HG03432 (cell line): ENCODE measurements at regions not wholly inside any gene's neighbourhood (a gene's known extent, or its start where the extent isn't known, plus 50 kb on each side); places are given as distances from the start of the nearest gene placed in this dataset.

Experiments used
- ATAC-seq: cut with Tn5 transposase; IDR thresholded peaks from one replicate; pipeline ENCODE4 v1.9.1; 2021; ENCODE audit warnings: mild to moderate bottlenecking, moderate library complexity; ENCODE audit not compliant: unreplicated experiment

- ATAC-seq = no peak
These were observed 69.2 kb downstream of the INHBA start for GRCh38 chr7:41633690-41634089.

DNA sequence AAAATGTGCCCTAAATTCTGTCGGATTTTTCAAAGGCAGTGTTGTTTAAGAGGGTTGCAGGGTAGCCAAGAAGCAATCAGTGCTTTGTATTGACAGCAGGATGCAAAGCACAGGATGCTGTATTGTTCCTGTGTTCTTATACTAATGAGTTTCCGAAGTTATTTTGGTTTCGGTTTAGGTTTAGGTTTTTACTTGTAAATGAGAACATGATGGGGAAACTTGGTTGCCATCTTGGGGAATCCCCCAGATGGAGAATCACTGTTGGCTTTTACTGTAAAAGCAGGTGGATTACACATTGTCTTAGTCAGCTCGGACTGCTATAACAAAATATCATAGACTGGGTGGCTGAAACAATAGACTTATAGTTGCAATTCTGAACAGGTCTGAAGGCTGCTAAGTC lies 72.1 kb downstream of the INHBA start:
- peak; percentile 91 for ATAC-seq

- no peak for ATAC-seq
These were observed 73.2 kb downstream of the INHBA start for GRCh38 chr7:41629711-41630111.

DNA sequence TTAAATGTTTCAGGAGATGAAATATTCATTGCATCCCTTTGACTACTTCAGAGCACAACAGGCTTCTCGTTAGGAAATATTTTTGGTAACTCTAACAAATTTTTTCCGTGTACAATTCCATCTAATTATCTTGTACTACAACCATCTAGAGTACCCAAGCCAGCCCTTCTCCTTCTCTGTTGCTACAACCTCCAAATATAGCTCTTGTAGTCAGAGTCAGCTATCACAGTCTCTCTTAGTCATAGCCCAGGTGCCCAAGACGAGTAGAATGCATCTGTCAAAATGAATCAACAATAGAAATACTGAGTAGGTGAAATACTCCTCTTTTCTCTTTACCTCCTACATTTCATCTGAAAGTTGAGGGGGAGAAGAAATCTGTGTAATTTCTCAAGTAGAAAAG lies 74.0 kb downstream of the INHBA start:
- no peak for ATAC-seq

- no peak for ATAC-seq
These were observed 75.1 kb downstream of the INHBA start for GRCh38 chr7:41627645-41628298.

- no peak for ATAC-seq
These were observed 78.1 kb downstream of the INHBA start for GRCh38 chr7:41624818-41625217.

DNA sequence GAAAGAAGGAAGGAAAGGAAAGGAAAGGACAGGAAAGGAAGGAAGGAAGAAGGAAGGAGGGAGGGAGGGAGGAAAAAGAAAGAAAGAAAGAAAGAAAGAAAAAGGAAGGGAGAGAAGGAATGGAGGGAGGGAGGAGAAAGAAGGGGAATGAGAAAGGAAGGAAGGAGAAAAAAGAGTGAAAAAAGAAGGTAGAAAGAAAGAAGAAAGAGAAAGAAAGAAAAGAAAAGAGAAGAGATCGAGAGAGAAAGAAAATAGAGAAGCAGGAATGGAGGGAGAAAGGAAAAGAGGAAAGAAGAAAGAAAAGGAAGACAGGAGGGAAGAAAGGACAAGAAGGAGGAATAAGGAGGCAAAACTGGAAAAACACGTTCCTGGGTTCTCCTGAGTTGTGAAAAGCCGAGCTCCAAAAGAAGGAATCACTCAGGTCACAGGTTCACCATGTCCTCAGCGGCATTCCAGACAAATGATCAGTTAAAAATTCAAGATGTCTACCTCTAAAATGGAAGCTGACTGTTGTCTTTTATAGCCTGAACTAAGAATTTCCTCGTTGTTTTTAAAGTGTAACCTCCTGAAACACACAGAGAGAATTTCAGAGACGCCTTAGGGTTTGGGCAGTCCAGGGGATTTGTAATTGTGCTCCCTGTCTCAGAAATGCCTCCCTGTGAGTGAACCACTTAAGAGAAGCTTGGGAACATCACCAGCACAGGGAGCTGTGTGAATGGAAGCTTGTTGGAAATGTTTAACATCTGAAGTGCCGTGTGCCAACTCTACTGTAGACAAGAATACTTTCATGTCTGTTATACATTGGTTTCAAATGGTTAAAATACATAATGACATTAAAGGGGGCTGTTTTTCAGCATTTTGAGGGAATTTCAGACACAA lies 80.7 kb downstream of the INHBA start:
- ATAC-seq = no peak

DNA sequence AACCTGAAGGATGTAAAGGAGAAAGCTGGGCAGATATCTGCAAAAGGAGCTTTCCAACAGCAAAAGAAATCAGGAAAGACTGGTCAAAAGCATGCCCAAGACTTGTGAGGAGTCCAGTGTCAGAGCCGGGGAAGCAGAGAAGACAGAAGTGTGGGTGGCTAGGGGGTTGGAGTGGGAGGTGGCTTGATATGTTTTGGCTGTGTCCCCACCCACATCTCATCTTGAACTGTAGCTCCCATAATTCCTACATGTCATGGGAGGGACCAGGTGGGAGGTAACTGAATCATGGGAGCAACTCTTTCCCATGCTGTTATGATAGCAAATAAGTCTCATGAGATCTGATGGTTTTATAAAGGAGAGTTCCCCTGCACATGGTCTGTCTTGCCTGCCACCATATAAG lies 84.9 kb downstream of the INHBA start:
- no peak for ATAC-seq

DNA sequence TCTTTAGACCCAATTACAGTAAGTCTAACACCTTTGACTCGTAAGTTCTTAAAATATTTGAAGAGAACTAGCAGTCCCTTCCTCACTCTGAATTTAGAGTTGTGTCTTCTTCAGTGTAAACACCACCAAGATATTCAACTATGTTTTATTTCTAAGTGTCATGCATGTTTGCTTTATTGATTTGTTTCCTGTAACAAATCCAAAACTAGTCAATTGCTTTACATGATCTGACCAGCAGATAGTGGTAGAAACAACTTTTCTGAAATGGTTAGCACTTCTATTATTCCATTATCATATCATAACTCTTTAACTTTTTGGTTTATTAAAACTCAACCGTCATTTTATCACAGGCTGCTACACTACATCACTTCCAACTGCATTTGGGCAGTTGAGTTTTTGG lies 90.1 kb downstream of the INHBA start:
- ATAC-seq = no peak

DNA sequence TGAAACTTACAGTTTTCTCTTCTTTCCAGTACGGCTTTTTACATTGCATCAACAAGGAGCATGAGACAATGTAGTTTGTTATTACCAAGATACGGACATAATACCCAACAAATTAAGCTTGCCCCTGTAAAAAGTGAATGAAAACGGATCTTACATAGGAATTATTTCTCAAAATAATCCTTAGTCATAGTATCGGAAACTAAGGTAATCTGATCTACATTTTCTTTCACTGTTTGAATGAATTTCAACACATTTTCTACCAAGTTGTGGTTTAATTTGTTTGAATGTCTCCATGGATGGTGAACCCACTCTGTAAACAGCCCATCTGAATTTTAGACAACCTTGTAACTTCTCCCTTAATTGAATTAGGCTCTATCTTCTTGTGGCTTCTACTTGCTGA lies 90.5 kb downstream of the INHBA start:
- no peak for ATAC-seq

DNA sequence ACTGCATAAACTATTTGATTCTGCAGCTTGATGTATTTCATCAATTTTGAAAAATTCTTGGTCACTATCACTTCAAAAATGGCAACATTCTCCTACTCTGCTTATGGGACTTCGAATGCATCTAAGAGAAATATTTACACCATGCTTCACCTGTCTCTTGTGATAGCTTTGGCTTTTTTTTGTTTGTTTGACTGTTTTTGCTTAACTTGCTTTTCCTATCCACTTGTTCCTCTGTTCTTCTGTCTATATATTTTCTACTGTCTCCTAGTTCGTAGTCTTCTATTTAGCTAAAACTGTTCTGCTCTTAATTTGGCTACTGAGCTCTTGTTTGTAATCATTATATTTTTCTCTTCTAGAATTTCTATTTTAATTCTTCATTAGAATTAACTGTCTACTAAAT lies 94.4 kb downstream of the INHBA start:
- no peak for ATAC-seq

DNA sequence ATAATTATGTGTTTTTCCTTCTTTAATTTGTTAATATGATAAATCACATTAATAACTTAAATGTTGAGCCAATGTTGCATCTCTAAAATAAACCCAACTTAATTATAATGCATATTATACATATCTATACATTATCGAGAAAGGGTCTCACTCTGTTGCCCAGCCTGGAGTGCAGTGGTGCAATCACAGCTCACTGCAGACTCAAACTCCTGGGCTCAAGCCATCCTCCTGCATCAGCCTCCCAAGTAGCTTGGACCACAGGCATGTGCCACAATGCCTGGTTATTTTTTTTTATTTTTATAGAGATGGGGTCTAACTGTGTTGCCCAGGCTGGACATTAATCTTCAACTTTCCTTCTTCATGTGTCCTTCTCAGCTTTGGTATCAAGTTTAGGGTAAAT lies 98.9 kb downstream of the INHBA start:
- no peak for ATAC-seq

- ATAC-seq = no peak
These were observed 103.1 kb downstream of the INHBA start for GRCh38 chr7:41599760-41600159.

GRCh38 chr7:41592794-41593193 lies 110.1 kb downstream of the INHBA start:
- no peak for ATAC-seq

GRCh38 chr7:41592236-41592635 lies 110.7 kb downstream of the INHBA start:
- no peak for ATAC-seq

- no peak for ATAC-seq
These were observed 111.9 kb downstream of the INHBA start for GRCh38 chr7:41590986-41591385.

DNA sequence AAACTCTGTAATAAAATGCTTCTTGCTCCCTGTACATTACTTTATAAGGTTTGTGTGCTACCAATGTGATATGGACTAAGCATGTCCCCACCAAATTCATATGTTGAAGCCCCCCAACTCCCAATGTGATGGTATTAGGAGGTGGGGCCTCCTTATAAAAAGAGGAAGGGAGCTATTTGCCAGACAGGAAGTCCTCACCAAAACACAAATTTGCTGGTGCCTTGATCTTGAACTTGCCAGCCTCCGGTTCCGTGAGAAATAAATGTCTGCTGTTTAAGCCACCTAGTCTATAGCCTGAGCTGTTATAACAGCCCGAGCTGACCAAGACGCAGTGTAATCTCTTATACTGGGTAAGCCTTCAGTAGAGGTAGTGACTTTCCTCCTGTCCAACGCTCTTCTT lies 114.5 kb downstream of the INHBA start:
- no peak for ATAC-seq

GRCh38 chr7:41586931-41587640 lies 115.8 kb downstream of the INHBA start:
- ATAC-seq = no peak

DNA sequence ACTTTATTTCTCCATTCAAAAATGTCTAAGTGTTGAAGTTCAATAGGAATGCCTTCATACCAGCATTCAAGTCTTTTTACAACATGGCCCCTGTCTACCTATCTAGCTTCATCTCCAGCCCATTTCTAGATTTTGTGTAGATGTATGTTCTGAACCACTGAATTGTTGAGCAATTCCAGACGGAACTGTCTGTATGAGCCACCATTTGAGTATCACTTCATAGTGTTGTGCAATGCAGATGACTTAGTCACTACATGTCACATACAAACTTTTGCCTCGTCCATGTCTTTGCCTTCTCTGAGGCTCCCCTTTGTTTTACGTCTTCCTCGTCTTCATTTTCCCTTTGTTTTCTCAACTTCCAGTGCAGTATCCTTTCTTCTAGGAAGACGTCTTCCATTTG lies 118.1 kb downstream of the INHBA start:
- ATAC-seq = no peak

GRCh38 chr7:41582116-41582515 lies 120.8 kb downstream of the INHBA start:
- ATAC-seq = no peak

DNA sequence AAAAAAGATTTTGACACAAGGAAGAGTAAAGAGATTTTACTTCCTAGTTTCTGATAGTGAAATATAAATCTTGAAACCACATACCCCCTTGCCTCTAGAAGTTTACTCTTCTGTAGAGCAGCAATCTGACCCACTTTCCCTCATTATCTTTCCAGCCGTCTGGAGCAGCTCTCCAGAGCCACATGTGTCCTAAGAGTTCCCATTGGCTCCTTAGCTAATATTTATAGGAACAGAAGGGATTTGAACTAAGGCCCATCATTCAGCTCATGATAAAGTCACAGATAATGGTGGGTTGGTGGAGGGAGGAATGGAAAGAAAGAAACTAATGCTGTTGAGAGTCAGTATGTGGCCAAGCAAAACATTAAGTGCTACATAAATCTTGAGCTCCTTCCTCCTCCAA lies 121.8 kb downstream of the INHBA start:
- no peak for ATAC-seq
